ENCODE measurements at regions not wholly inside any gene's neighbourhood (a gene's known extent, or its start where the extent isn't known, plus 50 kb on each side); places are given as distances from the start of the nearest gene placed in this dataset.

DNA sequence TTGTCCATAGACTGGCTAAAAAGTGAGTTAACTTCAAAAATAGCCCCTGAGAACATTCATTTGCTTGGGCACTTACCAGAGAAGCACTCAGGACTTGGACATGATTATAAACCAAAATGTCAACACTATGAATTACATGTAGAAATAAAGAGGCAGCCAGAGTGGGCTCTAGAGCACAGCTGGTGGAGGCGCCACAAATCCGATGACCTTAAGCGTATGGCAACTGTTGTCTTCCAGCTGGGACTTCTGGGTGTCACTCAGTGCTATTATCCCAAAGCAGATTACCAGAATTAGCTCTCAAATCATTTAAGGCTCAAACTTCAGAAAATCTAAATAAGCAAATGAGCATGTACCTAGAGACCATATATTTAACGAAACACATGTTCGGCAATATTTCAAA is 1255.5 kb upstream of the SLC10A2 start:
- TF ChIP-seq POLR2A (IDR thresholded peaks at IDR 0.05), result no peak
- TF ChIP-seq, protein P1, sequence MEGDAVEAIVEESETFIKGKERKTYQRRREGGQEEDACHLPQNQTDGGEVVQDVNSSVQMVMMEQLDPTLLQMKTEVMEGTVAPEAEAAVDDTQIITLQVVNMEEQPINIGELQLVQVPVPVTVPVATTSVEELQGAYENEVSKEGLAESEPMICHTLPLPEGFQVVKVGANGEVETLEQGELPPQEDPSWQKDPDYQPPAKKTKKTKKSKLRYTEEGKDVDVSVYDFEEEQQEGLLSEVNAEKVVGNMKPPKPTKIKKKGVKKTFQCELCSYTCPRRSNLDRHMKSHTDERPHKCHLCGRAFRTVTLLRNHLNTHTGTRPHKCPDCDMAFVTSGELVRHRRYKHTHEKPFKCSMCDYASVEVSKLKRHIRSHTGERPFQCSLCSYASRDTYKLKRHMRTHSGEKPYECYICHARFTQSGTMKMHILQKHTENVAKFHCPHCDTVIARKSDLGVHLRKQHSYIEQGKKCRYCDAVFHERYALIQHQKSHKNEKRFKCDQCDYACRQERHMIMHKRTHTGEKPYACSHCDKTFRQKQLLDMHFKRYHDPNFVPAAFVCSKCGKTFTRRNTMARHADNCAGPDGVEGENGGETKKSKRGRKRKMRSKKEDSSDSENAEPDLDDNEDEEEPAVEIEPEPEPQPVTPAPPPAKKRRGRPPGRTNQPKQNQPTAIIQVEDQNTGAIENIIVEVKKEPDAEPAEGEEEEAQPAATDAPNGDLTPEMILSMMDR (IDR thresholded peaks at IDR 0.05), result no peak
